ENCODE measurements at regions not wholly inside any gene's neighbourhood (a gene's known extent, or its start where the extent isn't known, plus 50 kb on each side); places are given as distances from the start of the nearest gene placed in this dataset.

DNA sequence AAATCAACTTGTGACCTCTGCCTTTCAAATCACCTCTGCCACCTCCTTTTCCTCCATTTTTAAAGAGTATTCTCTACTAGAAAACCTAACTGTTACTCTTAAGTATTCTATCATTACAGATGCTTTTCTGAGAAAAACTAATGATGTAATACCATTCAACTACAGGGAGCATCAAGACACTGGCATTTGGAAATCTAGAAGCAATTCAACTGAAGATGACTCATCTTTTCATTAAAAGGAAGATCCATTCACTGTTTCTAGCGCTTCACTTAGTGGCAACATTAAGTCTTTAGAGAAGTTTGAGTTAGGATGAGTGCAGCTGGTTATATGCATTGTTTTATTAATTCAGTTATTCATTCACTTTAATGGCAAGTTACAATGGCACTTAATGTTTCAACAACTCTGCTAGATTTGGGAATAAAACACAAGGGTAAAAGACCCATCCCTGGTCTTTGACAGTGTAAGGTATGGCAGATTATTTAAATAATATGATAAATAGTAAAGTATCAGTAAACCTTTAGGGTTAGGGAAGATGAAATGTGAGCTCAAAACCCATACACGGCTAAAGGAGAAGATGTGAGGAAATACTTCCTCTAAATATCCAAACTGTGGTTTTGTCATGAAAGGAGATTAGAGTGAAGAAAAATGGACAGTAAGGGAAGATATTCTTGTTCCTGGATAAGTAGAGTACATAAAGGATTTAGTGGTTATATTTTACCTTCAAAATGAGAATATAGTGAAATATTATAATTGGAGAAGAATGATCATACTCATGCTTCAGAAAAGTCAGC is 61.7 kb downstream of the KCNJ2 start:
- no peak for DNase-seq

DNA sequence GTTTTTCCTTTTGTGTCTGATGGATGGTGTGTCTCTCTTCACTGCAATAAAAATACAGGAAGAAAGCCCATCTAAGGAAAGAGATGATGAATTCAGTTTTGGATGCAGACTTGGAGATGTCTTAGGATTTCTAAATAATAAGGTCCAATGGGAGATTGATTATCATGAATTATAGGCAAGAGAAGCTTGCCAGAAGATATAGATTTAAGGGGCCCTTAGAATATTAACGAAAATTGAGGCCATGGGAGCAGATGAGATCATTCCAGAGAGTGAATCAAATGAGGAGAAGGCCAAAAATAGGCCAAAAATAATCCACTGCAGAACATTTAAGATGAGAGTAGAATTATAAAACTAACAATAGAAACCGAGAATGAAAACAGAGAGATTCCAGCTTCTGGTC is 63.1 kb downstream of the KCNJ2 start:
- no peak for DNase-seq

DNA sequence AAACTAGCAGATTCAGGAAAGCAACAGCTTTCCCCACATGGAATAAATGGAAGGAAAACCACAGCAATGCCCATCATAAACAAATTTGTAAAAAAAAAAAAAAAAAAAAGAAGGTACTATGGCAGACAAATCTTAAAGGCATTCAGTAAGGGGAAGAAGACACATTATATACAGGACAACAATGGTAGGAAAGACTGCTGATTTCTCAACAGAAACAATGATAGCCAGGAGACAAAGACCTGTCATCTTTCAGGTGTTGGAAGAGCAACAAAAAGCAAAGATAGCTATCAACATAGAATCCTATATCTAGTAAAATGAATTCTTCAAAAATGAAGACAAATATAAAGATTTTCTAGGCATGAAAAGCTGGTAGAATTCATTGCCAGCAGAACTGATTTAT is 65.9 kb downstream of the KCNJ2 start:
- DNase-seq: no peak

DNA sequence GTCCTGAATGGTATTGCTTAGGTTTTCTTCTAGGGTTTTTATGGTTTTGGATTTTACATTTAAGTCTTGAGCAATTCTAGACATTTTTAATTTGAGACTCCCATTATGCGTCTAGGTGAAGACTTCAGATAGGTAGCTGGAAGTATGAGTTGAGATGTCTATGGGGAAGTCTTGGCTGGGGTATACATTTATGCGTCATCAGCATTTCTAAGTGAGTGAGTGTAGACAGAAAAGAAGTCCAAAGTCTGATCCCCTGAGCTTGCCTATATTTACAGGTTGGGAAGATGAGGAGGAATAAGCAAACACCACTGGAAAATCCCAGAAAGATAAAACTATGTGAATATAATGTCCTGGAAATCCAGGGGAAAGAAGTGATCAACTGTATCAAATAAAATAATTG is 68.9 kb downstream of the KCNJ2 start:
- no peak for DNase-seq

DNA sequence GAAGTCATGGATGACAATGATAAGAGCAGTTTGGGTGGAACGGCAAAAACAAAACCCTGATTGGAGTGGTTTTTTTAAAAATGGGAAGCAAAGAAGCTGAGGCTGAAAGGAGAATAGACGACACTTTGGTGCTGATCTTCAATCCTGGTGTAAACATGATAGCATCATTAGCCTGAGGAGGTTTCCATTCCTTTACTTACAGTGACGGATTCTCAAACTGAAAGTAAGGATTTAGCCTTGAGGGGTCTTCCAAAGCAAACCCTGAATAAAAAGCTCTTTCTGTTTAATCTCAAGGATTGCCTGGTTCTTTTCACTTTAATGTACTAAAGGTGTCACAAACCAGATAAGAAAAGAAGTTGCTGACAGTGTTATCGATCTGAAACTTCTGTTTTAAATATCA is 69.3 kb downstream of the KCNJ2 start:
- DNase-seq: no peak

DNA sequence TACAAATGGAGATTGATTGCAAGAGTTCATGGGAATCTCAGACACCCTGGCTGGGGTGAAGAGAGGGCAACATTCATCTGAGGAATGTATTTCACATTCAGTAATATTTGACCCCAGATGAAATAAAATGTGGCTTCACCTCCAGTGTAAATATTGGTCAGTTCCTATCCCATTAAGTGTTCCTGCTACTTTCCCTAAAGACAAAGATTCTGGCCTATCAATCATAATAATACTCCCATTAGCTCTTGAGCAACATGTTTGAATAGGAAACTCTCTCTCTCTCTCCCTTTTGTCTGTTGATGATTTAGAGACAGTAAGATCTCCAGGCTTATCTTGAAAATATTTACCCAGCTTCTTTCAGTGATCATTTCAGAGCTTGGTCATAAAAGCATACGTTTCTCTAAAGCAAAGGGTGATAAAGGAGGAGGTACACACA is 70.1 kb downstream of the KCNJ2 start:
- no peak for DNase-seq

DNA sequence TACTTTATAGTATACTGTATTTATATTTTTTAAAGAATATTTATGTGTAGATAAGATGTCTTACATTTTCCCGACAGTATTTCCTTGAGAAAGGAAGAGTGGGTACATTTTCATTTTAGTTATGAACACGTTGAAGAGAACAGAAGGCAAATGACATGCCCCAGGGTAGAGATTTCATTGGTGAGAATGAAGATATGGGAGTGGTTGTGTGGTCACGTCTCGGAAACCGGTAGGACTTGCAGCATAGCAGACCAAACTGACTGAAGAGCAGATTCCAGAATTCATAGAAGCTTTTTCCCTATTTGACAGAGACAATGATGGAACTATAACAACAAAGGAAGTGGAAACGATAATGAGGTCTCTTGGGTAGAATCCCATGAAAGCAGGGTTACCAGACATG is 71.7 kb downstream of the KCNJ2 start:
- no peak for DNase-seq

DNA sequence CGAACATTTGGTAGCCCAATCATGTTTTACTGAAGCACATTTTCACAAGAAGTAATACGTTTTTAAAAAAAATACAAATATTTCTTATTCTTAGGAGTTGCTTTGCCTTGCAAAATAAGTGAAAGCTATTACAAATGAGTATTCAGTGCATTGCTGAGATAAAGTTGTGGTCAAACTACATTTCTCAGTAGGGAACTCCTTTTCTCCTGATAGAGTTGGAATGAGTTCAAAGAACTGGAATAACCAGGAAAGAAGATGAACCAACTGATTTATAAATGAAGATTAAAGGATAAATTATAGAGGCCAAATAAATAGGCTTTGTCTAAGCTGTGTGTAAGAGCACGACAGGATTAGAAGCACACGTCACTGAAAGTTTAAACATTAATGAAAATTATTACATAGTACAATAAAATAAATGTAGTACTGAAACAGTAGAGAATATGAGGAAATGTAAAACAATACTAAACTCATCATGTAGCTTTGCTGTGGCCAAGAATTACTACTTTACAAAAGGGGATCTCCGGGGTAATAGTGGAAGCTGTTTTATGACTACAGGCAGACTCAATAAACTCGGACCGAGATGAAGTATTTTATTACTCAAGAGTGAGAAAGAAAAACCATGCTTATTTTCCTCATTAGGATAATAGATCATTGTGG is 73.6 kb downstream of the KCNJ2 start:
- DNase-seq: no peak

DNA sequence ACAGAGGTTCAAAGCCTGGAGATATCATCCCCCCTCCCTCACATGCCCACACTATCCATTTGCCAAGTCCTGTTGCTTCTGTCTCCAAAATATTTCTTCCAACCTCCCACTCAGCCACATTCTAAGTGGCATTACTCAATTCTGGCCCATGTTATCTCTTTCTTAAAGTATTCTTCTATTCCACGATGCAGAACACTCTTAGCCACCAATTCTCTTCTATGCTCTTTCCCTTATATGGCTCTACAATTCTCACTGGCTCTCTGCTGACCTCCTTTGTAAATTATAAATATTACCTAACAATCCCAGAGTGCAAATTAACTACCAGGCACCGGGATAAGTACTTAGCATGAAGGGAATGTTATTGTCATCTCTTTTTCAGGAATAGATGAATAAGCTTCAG is 82.4 kb downstream of the KCNJ2 start:
- DNase-seq: no peak

DNA sequence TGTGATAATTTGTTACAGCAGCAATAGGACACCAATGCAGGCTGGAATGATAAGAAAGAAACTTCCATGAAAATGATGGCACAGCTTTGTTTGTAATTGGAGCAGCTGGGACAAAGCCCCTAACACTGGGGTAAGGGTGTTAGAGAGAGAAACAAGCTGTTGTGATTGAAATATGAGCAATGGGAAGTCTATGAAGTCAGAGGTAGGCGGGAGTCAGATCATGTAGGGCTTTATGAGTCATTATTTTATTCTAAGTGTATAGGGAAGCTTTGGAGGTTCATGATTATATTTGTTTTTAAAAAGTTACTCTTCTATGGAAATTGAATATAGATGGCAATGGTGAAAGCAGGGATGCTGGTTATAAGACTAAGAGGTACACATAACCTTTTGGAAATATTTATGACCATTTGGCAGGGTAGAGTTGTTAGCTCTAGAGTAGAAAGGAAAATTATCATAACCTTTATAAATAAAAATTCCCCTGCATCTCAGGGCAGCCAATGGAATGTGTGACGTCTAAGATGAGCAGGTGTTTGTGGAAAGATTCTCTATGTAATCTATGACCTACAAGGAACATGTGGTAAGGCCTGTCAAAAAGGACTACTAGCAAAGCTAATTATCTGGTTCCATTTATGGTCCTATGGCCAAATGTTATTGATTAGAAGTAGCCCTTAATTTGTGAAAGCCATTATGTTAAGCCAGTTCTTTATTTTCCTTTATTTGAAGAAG is 85.6 kb downstream of the KCNJ2 start:
- DNase-seq: no peak

DNA sequence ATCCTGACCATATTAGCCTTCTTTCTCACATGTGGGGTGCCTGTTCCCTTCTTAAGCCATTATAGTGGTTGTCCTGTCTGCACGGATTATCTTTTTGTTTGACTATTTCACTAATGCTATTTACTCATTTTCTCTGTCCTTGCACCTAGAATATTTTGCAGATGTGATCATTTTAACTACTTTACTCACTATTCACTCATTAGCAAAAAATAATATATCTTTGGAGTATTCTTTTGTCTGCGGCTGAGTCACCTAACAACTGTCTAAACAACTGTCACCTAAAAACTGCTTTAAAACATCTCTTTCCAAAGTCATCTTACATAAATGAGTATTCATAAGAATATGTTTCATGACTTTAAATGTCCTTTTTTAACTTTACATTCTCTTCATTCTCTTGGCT is 87.4 kb downstream of the KCNJ2 start:
- no peak for DNase-seq

DNA sequence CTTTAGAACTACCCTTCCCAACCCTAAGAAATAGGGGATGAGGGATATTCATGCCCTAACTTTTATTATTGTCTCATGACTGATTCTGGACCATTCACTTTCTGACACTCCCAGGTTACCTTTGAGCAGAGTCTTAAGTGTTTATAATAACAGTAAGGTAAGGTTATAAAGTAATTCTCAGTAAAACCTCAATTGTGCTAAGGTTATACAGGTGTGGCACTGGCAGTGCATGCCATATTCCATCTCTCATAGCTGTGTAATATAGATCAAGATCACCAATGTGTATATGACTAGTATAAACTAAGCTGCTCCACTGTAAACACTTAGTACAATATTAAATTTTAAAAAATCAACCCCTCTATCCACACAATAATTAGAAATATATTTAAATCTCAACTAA is 89.1 kb downstream of the KCNJ2 start:
- no peak for DNase-seq

DNA sequence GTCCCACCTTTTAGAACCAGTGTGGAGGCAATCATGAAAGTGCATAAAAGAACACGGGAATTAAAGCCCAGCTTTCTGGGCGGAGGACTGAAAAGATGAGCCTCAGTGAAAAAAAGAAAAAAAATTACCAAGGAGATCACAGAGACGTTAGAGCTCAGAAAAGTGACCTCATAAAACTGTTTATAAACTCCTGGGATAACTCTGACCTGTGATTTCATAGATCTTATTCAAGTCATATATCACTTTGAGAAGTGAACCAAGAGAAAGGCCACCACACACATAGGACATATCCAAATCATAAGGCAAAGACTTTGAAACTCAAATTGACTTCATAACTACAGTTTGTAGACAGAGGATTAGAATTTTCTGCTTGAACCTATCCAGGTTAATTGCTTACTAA is 90.1 kb downstream of the KCNJ2 start:
- DNase-seq: no peak

DNA sequence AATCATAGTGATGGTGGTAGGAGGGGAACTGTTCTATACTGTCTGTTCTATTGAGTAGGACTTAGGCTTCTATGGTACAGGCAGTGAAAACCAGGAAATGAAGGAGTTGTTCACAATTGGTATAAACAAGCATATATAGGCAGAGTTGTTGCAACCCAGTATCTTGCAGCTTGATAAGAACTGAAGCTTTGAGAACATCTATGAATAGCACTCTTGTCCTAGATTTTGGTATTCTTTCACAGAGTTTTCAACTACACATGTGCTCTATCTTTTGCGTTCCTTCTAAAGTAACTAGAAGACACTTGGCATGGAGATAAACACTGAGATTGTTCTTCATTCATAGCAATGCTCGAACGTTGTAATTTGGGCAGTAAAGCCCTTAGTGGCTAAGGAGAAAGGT is 91.8 kb downstream of the KCNJ2 start:
- no peak for DNase-seq

DNA sequence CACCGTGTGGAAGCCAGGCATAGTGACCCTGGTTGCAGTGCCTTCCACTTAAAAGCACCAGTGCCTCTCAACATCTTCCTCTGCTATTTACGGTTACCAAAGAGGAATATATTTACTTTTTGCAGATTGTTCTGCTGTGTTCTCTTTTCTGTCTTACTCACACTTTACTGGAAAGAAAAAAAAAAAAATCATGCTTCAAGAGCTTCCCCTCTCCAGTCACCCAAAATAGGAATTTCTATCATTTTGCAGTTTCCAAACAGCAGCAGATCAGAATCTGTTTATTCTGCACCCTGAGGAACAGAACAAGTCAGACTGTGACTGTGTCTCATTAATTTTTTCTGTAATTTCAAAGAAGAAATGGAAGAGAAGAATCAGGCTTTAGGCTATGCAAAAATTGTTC is 96.1 kb downstream of the KCNJ2 start:
- no peak for DNase-seq

DNA sequence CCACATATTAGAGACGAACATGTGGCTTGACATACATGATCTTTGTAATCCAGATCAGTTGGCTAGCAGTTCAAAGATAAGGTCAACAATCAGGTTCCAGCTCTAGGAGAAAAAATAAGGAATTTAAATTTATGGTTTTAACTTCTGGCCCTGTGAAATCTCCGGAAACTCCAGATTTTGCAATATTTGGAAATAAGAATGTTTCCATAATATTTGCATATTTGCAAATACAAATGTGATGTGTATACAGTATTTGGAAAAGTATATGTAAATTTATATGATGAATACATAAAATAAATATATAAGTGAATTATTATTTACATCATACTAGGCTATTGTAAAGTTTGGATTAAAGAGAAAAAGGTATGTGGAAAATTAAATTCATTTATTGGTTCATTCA is 97.1 kb downstream of the KCNJ2 start:
- no peak for DNase-seq

DNA sequence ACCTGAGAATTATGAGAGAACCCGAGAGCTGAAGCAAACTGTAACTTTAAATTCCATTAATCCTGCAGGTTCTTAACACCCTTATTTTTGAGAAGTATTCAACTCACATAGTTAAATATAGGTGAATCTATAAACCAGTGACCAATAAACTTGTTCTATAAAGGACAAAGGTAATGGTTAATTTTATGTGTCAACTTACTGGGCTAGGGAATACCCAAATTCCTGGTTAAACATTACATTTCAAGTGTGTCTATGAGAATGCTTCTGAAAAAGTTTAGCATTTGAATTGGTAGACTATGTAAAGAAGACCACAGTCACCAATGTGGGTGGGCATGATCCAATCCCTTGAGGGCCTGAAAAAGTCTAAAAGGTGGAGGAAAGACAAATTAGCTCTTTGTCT is 99.1 kb downstream of the KCNJ2 start:
- no peak for DNase-seq

DNA sequence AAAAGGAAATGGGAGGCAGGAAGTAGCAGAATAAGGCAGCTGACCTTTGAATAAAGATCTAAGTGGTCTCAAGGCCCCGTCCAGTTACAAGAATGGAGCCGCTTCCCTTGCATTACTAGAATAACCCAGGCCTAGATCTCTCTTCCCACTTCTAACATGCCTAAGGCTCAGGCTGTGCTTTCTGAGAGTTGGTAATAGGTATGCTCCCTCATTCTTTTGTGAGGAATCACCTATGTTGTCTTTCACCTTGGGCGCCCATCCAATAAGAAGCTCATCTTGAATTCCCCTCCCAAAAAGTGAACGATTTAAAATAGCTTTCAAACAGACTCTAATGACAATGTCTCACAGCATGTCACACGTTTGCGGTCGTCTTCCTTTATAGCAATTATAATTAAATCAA is 101.2 kb downstream of the KCNJ2 start:
- DNase-seq: no peak

DNA sequence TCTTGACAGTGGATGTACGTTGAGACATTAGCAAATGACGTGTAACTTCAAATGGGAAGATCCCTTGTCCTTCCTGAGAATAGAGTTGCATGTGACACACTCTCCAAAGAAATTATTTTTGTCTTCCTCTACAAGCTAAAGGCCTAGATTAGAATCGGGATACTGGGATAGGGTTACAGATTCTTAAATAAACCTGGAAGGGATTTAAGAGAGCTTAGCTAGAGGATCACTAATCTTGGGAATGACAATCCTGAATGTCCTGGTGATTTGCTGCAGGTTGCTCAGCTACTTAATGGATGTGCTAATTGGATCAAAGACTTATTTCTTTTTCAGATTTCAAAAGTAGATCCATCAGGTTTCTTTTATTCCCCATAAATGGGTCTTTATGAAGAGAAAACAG is 101.9 kb downstream of the KCNJ2 start:
- no peak for DNase-seq

DNA sequence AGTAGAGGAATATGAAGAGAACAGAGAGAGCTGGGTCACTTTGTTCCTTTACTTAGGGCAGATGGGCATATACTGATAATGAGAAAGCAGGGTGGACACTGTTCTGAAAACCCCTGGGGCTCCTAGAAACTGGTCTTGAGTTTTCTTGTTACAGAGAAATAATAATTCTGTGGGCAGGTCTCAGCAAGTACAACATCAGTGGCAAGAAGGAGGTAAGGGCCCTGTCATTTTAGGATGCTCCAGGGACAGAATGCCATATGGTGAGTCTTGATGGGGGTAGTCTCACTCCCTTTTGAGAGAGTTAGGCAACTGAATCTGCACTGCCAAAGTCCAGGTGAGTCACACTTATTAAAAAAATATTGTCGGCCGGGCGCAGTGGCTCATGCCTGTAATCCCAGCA is 102.3 kb downstream of the KCNJ2 start:
- DNase-seq: no peak

DNA sequence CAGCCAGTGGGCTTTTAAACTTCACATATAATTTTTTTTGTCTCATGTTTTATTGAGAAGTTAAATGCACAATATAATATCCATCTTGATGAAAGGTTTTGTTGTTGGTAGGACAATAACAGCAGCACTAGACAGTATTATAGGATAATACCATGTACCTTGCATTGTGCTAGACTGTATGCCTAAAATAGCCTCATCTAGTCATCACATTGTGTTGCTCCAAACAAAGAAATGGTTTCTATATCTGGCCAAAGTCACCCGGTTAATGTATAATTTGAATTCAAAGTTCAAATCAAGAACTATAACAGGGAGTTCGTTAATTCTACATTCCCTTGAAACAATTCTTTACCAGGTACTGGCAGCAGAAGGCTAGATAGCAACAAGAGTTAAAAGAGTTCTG is 104.9 kb downstream of the KCNJ2 start:
- no peak for DNase-seq

DNA sequence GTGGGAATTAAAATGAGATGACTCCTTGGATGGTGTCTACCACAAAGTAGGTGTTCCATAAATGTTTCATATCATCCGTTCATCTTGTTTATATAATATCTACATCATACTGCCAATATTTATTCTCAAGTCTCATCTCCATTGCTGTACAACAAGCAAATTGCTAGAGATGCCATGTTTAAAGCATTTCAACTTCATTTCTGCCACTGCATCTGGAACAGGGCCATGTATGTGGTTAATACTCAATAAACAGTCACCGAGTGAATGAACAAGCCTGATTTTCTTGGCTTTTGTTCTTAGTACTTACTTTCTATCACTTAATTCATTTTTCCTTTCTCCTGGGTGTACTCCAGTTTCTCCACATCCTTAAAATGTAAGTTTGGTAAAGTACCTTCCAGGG is 107.6 kb downstream of the KCNJ2 start:
- no peak for DNase-seq

DNA sequence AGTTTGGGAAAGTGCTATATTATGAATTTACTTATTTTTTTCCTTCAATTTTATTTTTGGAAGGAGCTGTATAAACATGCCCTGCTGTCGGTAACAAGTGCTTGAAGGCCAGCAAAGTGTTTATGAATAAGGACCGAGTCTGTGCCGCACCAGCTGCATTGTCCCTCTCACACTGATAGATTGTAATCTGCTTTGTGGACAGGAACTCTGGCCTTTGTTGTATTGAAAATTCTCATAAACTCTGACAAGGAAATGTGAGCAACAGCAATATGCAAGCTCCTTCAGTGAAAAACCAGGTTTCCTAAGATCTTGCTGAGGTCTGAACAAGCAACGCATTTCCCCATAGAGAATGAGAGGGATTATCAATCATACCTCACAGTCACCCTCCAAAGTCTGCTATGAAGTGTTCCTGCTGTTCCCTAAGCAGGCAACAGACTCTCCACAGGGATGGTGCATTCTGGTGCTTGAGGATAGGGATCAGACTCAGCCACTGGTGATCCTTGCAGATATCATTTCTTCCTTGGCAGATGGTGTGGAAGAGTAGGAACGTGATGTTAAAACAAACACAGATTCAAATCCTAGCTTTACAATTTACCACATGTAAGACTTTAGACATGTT is 109.6 kb downstream of the KCNJ2 start:
- DNase-seq: no peak

DNA sequence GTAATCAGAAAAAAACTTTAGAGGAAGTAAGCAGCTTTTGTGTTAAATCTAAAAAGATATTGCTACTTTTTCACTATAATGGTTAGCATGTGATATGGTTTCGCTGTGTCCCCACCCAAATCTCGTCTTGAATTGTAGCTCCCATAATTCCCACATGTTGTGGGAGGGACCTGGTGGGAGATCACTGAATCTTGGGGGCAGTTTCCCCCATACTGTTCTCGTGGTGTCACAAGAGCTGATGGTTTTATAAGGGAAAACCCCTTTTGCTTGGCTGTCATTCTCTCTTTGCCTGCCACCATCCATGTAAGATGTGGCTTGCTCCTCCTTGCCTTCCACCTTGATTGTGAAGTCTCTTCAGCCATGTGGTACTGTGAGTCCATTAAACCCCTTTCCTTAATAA is 117.1 kb downstream of the KCNJ2 start:
- DNase-seq: no peak
